ENCODE measurements at regions not wholly inside any gene's neighbourhood (a gene's known extent, or its start where the extent isn't known, plus 50 kb on each side); places are given as distances from the start of the nearest gene placed in this dataset.

GRCh38 chr2:176583607-176584006, 314.4 kb downstream of the MTX2 start:
- peaks cover under 1% of the 10 kb centered on the region for H3K27me3 ChIP-seq (ENCODE audit: control insufficient read depth, insufficient read depth, low read length)
- no peak for DNase-seq (ENCODE audit: low read depth in 4 of 6, low spot score in 6 of 6)
- no peaks in the 10 kb centered on the region for H3K36me3 ChIP-seq (ENCODE audit: control insufficient read depth, insufficient read depth, low read length)
- no peaks in the 10 kb centered on the region for H3K9me3 ChIP-seq (ENCODE audit: control insufficient read depth, insufficient read depth, low read length)
- no peak overlapping the region for H3K27ac ChIP-seq (ENCODE audit: low read depth, low read length)
- WGBS (ENCODE audit: insufficient coverage), result 63% methylated on average over 4 of the region's 6 CpGs
- H3K4me1 ChIP-seq (ENCODE audit: control insufficient read depth, insufficient read depth, low read length), result no peaks in the 10 kb centered on the region
- H3K4me3 ChIP-seq (ENCODE audit: low read depth, low read length), result no peak overlapping the region

DNA sequence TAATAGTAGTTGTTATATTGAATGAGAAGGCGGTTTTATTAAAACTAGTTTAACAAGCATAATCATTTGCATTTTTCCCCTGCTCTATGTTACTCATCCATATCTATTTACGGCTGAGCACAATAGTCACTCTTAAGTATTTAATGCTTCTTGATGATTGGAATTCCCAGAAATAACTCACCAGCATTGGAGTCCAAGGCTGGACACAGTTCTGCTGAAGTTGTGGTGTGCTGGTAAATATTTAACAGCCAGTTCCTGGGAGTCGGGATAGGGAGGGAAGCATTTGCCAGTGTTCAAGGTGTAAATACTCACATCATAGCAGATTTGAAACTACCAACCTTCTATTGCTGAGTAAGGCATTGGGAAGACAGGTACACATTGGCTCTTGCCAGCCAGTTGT, 315.1 kb downstream of the MTX2 start:
- no peak overlapping the region for H3K4me3 ChIP-seq (ENCODE audit: low read depth, low read length)
- no peak for DNase-seq (ENCODE audit: low read depth in 4 of 6, low spot score in 6 of 6)
- H3K27me3 ChIP-seq (ENCODE audit: control insufficient read depth, insufficient read depth, low read length), result peaks cover 4% of the 10 kb centered on the region
- no CpG with 5 or more reads among the region's 3 CpGs for WGBS (ENCODE audit: insufficient coverage)
- no peaks in the 10 kb centered on the region for H3K4me1 ChIP-seq (ENCODE audit: control insufficient read depth, insufficient read depth, low read length)
- no peaks in the 10 kb centered on the region for H3K36me3 ChIP-seq (ENCODE audit: control insufficient read depth, insufficient read depth, low read length)
- H3K9me3 ChIP-seq (ENCODE audit: control insufficient read depth, insufficient read depth, low read length), result no peaks in the 10 kb centered on the region
- no peak overlapping the region for H3K27ac ChIP-seq (ENCODE audit: low read depth, low read length)

- H3K36me3 ChIP-seq (ENCODE audit: control insufficient read depth, insufficient read depth, low read length), result no peaks in the 10 kb centered on the region
- H3K27ac ChIP-seq (ENCODE audit: low read depth, low read length), result no peak overlapping the region
- H3K27me3 ChIP-seq (ENCODE audit: control insufficient read depth, insufficient read depth, low read length), result peaks cover 4% of the 10 kb centered on the region
- H3K4me1 ChIP-seq (ENCODE audit: control insufficient read depth, insufficient read depth, low read length), result no peaks in the 10 kb centered on the region
- WGBS (ENCODE audit: insufficient coverage), result no CpG with 5 or more reads among the region's 1 CpG
- H3K9me3 ChIP-seq (ENCODE audit: control insufficient read depth, insufficient read depth, low read length), result no peaks in the 10 kb centered on the region
- no peak overlapping the region for H3K4me3 ChIP-seq (ENCODE audit: low read depth, low read length)
- DNase-seq (ENCODE audit: low read depth in 4 of 6, low spot score in 6 of 6), result no peak
Observed at GRCh38 chr2:176585291-176585690, 316.0 kb downstream of the MTX2 start.

DNA sequence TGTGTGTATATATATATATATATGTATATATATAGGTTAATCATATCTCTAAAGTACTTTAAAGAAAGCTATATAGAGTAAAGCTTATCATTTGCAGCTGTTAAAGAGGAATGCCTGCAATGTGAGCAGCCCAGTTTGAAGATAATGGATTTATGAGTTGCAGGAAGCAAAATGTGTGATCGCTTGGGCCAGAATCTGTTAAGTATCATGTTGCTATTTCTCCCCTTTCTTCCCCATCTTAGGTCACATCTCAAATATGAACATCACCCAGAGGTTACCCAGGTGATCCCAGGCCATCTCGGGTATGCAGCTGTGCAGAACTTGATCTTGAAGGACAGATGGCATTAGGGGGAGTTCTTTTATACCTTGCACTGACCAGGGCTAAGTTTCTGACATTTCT, 316.5 kb downstream of the MTX2 start:
- H3K4me1 ChIP-seq (ENCODE audit: control insufficient read depth, insufficient read depth, low read length), result no peaks in the 10 kb centered on the region
- no peak for DNase-seq (ENCODE audit: low read depth in 4 of 6, low spot score in 6 of 6)
- H3K36me3 ChIP-seq (ENCODE audit: control insufficient read depth, insufficient read depth, low read length), result no peaks in the 10 kb centered on the region
- no peak overlapping the region for H3K27ac ChIP-seq (ENCODE audit: low read depth, low read length)
- H3K27me3 ChIP-seq (ENCODE audit: control insufficient read depth, insufficient read depth, low read length), result peaks cover 4% of the 10 kb centered on the region
- WGBS (ENCODE audit: insufficient coverage), result 50% methylated on average over 1 of the region's 2 CpGs
- H3K9me3 ChIP-seq (ENCODE audit: control insufficient read depth, insufficient read depth, low read length), result no peaks in the 10 kb centered on the region
- H3K4me3 ChIP-seq (ENCODE audit: low read depth, low read length), result no peak overlapping the region

DNA sequence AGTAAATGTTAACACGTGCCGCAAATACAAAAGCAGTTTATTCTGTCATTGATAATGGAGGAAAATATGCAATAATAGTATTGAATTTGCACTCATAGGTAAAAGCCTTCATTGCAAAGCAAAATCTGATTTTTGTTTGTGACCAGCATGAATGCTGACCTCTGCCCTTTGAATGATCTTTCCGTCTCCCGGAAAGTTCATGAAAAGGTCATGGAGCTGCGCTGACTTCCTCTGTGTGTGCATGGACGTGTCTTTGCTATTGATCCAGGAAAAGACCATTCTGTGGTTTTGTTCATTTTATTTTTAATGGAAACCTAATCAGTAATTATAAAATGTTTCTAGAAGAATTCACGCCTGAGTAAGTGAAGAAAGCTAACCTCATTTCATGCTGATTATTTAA, 320.0 kb downstream of the MTX2 start:
- H3K4me3 ChIP-seq (ENCODE audit: low read depth, low read length), result no peak overlapping the region
- no peaks in the 10 kb centered on the region for H3K36me3 ChIP-seq (ENCODE audit: control insufficient read depth, insufficient read depth, low read length)
- H3K27me3 ChIP-seq (ENCODE audit: control insufficient read depth, insufficient read depth, low read length), result peaks cover 4% of the 10 kb centered on the region
- no peaks in the 10 kb centered on the region for H3K9me3 ChIP-seq (ENCODE audit: control insufficient read depth, insufficient read depth, low read length)
- H3K27ac ChIP-seq (ENCODE audit: low read depth, low read length), result no peak overlapping the region
- peak in 1 of 6 donors; percentile 26 for DNase-seq (ENCODE audit: low read depth in 4 of 6, low spot score in 6 of 6)
- 83% methylated on average over 3 of the region's 7 CpGs for WGBS (ENCODE audit: insufficient coverage)
- no peaks in the 10 kb centered on the region for H3K4me1 ChIP-seq (ENCODE audit: control insufficient read depth, insufficient read depth, low read length)

DNA sequence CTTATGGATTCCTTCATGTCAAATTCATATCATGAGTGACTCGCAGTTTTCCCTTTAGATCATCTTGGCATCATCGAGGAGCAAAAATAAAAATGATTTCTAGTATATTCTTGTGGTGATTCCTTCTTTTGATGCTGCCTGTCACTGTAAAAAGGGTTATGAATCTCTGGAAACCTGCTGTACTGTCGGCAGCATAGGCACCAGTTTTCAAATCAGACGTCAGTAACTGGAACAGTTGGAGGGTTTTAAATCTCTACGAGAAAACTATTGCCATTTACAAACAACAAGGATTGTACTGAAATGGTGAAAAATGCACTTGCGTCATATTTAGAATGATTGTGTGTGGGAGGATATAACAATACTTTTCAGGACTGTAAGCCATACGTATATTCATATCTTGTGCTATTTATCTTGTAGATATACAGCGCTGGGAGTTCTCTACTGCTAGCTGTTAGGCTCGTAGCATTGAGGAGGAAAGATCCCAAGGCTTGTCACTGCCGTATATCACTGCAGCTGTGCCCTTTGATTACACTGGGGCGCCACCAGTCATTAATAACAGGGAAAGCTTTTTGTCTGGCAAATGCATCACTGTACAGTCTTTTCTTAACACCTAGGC, 320.7 kb downstream of the MTX2 start:
- DNase-seq (ENCODE audit: low read depth in 4 of 6, low spot score in 6 of 6), result peak in 1 of 6 donors; percentile 81
- Histone ChIP-seq H3K36me3 (ENCODE audit: control insufficient read depth, insufficient read depth, low read length) (no peaks in the 10 kb centered on the region), H3K9me3 (ENCODE audit: control insufficient read depth, insufficient read depth, low read length) (no peaks in the 10 kb centered on the region), H3K4me3 (ENCODE audit: low read depth, low read length) (no peak overlapping the region), H3K27me3 (ENCODE audit: control insufficient read depth, insufficient read depth, low read length) (peaks cover 4% of the 10 kb centered on the region), H3K4me1 (ENCODE audit: control insufficient read depth, insufficient read depth, low read length) (no peaks in the 10 kb centered on the region), H3K27ac (ENCODE audit: low read depth, low read length) (no peak overlapping the region)
- whole genome bisulfite sequencing (ENCODE audit: insufficient coverage), result 0% methylated on average over 1 of the region's 11 CpGs

DNA sequence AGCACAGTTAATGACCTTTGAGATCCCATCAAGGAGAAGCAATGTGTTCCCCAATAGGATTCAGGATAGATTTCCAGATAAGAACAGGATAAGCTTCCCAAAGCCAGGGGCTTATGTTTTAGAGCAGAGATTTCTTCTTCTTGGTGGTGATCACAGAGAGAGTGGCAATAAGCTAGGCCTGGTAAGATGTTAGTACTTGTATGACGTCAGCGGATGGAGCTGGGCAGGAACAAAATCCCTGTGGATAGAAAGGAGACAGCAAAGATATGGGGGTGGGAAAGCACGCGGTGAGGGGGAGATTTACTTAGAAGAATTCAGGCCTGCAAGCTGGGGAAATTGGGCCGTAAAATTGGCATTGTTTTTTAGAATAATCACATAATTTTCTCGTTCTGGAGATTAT, 323.0 kb downstream of the MTX2 start:
- no peaks in the 10 kb centered on the region for H3K36me3 ChIP-seq (ENCODE audit: control insufficient read depth, insufficient read depth, low read length)
- H3K27me3 ChIP-seq (ENCODE audit: control insufficient read depth, insufficient read depth, low read length), result peaks cover 4% of the 10 kb centered on the region
- no peak overlapping the region for H3K4me3 ChIP-seq (ENCODE audit: low read depth, low read length)
- no peaks in the 10 kb centered on the region for H3K4me1 ChIP-seq (ENCODE audit: control insufficient read depth, insufficient read depth, low read length)
- 100% methylated on average over 4 of the region's 6 CpGs for WGBS (ENCODE audit: insufficient coverage)
- H3K9me3 ChIP-seq (ENCODE audit: control insufficient read depth, insufficient read depth, low read length), result no peaks in the 10 kb centered on the region
- DNase-seq (ENCODE audit: low read depth in 4 of 6, low spot score in 6 of 6), result no peak
- no peak overlapping the region for H3K27ac ChIP-seq (ENCODE audit: low read depth, low read length)

DNA sequence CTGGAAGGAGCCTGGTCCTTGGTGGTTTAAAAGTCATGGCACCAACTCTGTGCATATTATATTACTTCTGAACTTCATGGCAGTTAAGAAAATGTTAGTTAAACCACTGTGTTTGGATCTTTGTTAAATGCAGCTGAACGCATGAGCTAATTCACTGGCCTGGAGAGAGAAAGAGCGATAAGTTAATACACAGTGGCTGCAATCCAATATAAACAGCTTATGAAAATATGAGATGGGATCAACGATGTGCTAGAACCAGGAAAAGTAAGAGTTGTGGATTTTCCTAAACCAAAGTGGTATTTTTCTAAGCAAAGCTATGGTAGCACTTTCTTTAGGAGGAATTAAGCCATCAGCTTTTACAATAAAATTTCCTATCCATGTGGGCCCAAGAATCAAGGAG, 326.7 kb downstream of the MTX2 start:
- Histone ChIP-seq H3K27ac (ENCODE audit: low read depth, low read length) (no peak overlapping the region), H3K36me3 (ENCODE audit: control insufficient read depth, insufficient read depth, low read length) (no peaks in the 10 kb centered on the region), H3K4me1 (ENCODE audit: control insufficient read depth, insufficient read depth, low read length) (no peaks in the 10 kb centered on the region), H3K27me3 (ENCODE audit: control insufficient read depth, insufficient read depth, low read length) (no peaks in the 10 kb centered on the region), H3K4me3 (ENCODE audit: low read depth, low read length) (no peak overlapping the region), H3K9me3 (ENCODE audit: control insufficient read depth, insufficient read depth, low read length) (no peaks in the 10 kb centered on the region)
- no peak for DNase-seq (ENCODE audit: low read depth in 4 of 6, low spot score in 6 of 6)
- WGBS (ENCODE audit: insufficient coverage), result 80% methylated on average over 1 of the region's 3 CpGs

DNA sequence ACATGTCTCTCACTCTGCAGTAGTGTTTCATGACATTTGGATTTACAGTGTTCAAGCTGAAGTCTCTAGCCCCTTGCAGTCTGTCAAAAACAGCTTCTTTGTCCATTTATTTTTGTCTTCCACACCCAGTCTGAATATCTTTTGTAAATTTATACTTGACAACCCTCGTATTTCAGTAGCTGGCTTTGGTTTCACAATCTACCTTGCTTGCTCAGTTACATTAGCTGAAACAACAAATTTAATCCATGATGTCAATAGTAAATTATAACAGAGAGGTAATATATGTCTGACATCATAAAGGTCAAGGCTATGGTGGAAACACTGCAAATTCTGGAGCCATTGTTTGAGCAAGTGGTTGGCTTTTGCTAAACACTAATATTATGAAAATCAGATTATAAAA, 328.7 kb downstream of the MTX2 start:
- Histone ChIP-seq H3K27ac (ENCODE audit: low read depth, low read length) (no peak overlapping the region), H3K36me3 (ENCODE audit: control insufficient read depth, insufficient read depth, low read length) (no peaks in the 10 kb centered on the region), H3K27me3 (ENCODE audit: control insufficient read depth, insufficient read depth, low read length) (no peaks in the 10 kb centered on the region), H3K4me1 (ENCODE audit: control insufficient read depth, insufficient read depth, low read length) (no peaks in the 10 kb centered on the region), H3K4me3 (ENCODE audit: low read depth, low read length) (no peak overlapping the region), H3K9me3 (ENCODE audit: control insufficient read depth, insufficient read depth, low read length) (no peaks in the 10 kb centered on the region)
- WGBS (ENCODE audit: insufficient coverage), result no CpG with 5 or more reads among the region's 1 CpG
- no peak for DNase-seq (ENCODE audit: low read depth in 4 of 6, low spot score in 6 of 6)

- Histone ChIP-seq H3K36me3 (ENCODE audit: control insufficient read depth, insufficient read depth, low read length) (no peaks in the 10 kb centered on the region), H3K27ac (ENCODE audit: low read depth, low read length) (no peak overlapping the region), H3K4me3 (ENCODE audit: low read depth, low read length) (no peak overlapping the region), H3K4me1 (ENCODE audit: control insufficient read depth, insufficient read depth, low read length) (no peaks in the 10 kb centered on the region), H3K9me3 (ENCODE audit: control insufficient read depth, insufficient read depth, low read length) (no peaks in the 10 kb centered on the region), H3K27me3 (ENCODE audit: control insufficient read depth, insufficient read depth, low read length) (no peaks in the 10 kb centered on the region)
- WGBS (ENCODE audit: insufficient coverage), result no CpG with 5 or more reads among the region's 2 CpGs
- DNase-seq (ENCODE audit: low read depth in 4 of 6, low spot score in 6 of 6), result peak in 1 of 6 donors; percentile 72
Observed at GRCh38 chr2:176598351-176598750, 329.1 kb downstream of the MTX2 start.
